H9 (cell line): ENCODE measurements at regions not wholly inside any gene's neighbourhood (a gene's known extent, or its start where the extent isn't known, plus 50 kb on each side); places are given as distances from the start of the nearest gene placed in this dataset.

Experiments used
- DNase-seq: peaks from one replicate; pipeline ENCODE4 v3.0.0-alpha.2; 2017
- H2AFZ ChIP-seq: one replicate; pipeline ENCODE4 v1.6.1; 2013; ENCODE audit warnings: mild to moderate bottlenecking, low read length, control low read depth, moderate library complexity
- H2AK5ac ChIP-seq: 2 replicates; pipeline ENCODE4 v1.6.1; 2013; ENCODE audit warnings: low read length, control low read depth, mixed read lengths; ENCODE audit not compliant: insufficient read length
- H2BK120ac ChIP-seq: one replicate; pipeline ENCODE4 v1.6.1; 2013; ENCODE audit warnings: low read depth, mild to moderate bottlenecking, low read length, control low read depth, inconsistent platforms; ENCODE audit not compliant: poor library complexity, severe bottlenecking
- H2BK12ac ChIP-seq: 2 replicates; pipeline ENCODE4 v1.6.1; 2013; ENCODE audit warnings: low read length, control low read depth, mixed read lengths, low read depth; ENCODE audit not compliant: insufficient read length
- H2BK15ac ChIP-seq: 2 replicates; pipeline ENCODE4 v1.6.1; 2013; ENCODE audit warnings: low read depth, low read length, control low read depth
- H2BK20ac ChIP-seq: one replicate; pipeline ENCODE4 v1.6.1; 2013; ENCODE audit warnings: low read depth, mild to moderate bottlenecking, low read length, control low read depth, inconsistent platforms; ENCODE audit not compliant: poor library complexity, severe bottlenecking
- H2BK5ac ChIP-seq: 2 replicates; pipeline ENCODE4 v1.6.1; 2013; ENCODE audit warnings: low read length, control low read depth, mixed read lengths; ENCODE audit not compliant: insufficient read length
- H3K14ac ChIP-seq: 2 replicates; pipeline ENCODE4 v1.6.1; 2013; ENCODE audit warnings: low read length, control low read depth; ENCODE audit not compliant: insufficient read depth
- H3K18ac ChIP-seq: 2 replicates; pipeline ENCODE4 v1.6.1; 2013; ENCODE audit warnings: low read depth, mild to moderate bottlenecking, mixed read lengths, low read length, control low read depth; ENCODE audit not compliant: insufficient read length
- H3K23ac ChIP-seq: 2 replicates; pipeline ENCODE4 v1.6.1; 2013; ENCODE audit warnings: low read length, control low read depth, mixed read lengths, low read depth; ENCODE audit not compliant: insufficient read length
- H3K23me2 ChIP-seq: 2 replicates; pipeline ENCODE4 v1.6.1; 2013; ENCODE audit warnings: low read depth, mild to moderate bottlenecking, mixed read lengths, low read length, control low read depth; ENCODE audit not compliant: insufficient read length, poor library complexity, severe bottlenecking
- H3K27ac ChIP-seq: 2 replicates; pipeline ENCODE4 v1.5.1; 2013; ENCODE audit warnings: low read length, control low read depth, mixed read lengths, low read depth; ENCODE audit not compliant: insufficient read length
- H3K27me3 ChIP-seq: 2 replicates; pipeline ENCODE4 v1.6.1; 2013; ENCODE audit warnings: low read length, control low read depth, inconsistent platforms; ENCODE audit not compliant: insufficient read depth
- H3K4ac ChIP-seq: 2 replicates; pipeline ENCODE4 v1.6.1; 2013; ENCODE audit warnings: low read depth, mild to moderate bottlenecking, control low read depth, inconsistent platforms, low read length, moderate library complexity
- H3K4me1 ChIP-seq: 2 replicates; pipeline ENCODE4 v1.6.1; 2013; ENCODE audit warnings: low read length, control low read depth, inconsistent platforms; ENCODE audit not compliant: insufficient read depth
- H3K4me2 ChIP-seq: 2 replicates; pipeline ENCODE4 v1.6.1; 2013; ENCODE audit warnings: low read length, control low read depth, mixed read lengths; ENCODE audit not compliant: insufficient read length, insufficient read depth
- H3K56ac ChIP-seq: 2 replicates; pipeline ENCODE4 v1.6.1; 2013; ENCODE audit warnings: low read depth, mild to moderate bottlenecking, mixed read lengths, low read length, control low read depth; ENCODE audit not compliant: insufficient read length
- H3K79me1 ChIP-seq: 2 replicates; pipeline ENCODE4 v1.6.1; 2013; ENCODE audit warnings: low read depth, mild to moderate bottlenecking, moderate library complexity, low read length, control low read depth, inconsistent platforms; ENCODE audit not compliant: insufficient read depth, poor library complexity, severe bottlenecking
- H3K79me2 ChIP-seq: 2 replicates; pipeline ENCODE4 v1.6.1; 2013; ENCODE audit warnings: low read length, control low read depth, inconsistent platforms; ENCODE audit not compliant: insufficient read depth
- H3K9ac ChIP-seq: 2 replicates; pipeline ENCODE4 v1.6.1; 2013; ENCODE audit warnings: low read length, control low read depth, mixed read lengths; ENCODE audit not compliant: insufficient read length; ENCODE audit errors: extremely low read depth
- H3K9me3 ChIP-seq: one replicate; pipeline ENCODE4 v1.6.1; 2013; ENCODE audit warnings: low read depth, low read length, inconsistent platforms; ENCODE audit not compliant: control insufficient read depth
- H3T11ph ChIP-seq: one replicate; pipeline ENCODE4 v1.6.1; 2013; ENCODE audit warnings: mild to moderate bottlenecking, low read length, control low read depth, inconsistent platforms
- H4K20me1 ChIP-seq: one replicate; pipeline ENCODE4 v1.6.1; 2013; ENCODE audit not compliant: control insufficient read depth, insufficient read length, insufficient read depth
- H4K5ac ChIP-seq: 2 replicates; pipeline ENCODE4 v1.6.1; 2013; ENCODE audit warnings: low read depth, mild to moderate bottlenecking, mixed read lengths, low read length, control low read depth; ENCODE audit not compliant: insufficient read length
- H4K8ac ChIP-seq: replicated peaks from 2 replicates; pipeline ENCODE4 v1.6.1; 2013; ENCODE audit warnings: low read length, control low read depth, mixed read lengths, low read depth; ENCODE audit not compliant: insufficient read length
- H4K91ac ChIP-seq: 2 replicates; pipeline ENCODE4 v1.6.1; 2013; ENCODE audit warnings: low read depth, mild to moderate bottlenecking, moderate library complexity, mixed read lengths, low read length, control low read depth; ENCODE audit not compliant: insufficient read length
- H3K27ac Mint-ChIP-seq, 3 experiments: 2 replicates in 2 of 3; 3 replicates in 1 of 3; pipeline ENCODE4 v1.8.0; 2020 to 2021; ENCODE audit warnings: mixed read lengths in 3 of 3, mild to moderate bottlenecking in 1 of 3, moderate library complexity in 1 of 3
- H3K27me3 Mint-ChIP-seq: 2 replicates; pipeline ENCODE4 v1.8.0; 2021; ENCODE audit warnings: low read depth, mild to moderate bottlenecking, moderate library complexity, mixed read lengths
- H3K36me3 Mint-ChIP-seq, 3 experiments: 2 replicates in 2 of 3; 3 replicates in 1 of 3; pipeline ENCODE4 v1.8.0; 2020 to 2021; ENCODE audit warnings: low read depth in 3 of 3, mixed read lengths in 3 of 3; ENCODE audit not compliant: insufficient read depth in 1 of 3
- H3K4me1 Mint-ChIP-seq, 2 experiments: 2 replicates each; pipeline ENCODE4 v1.8.0; 2020; ENCODE audit warnings: mixed read lengths in 2 of 2
- H3K4me3 Mint-ChIP-seq, 2 experiments: 2 replicates in 1 of 2; 3 replicates in 1 of 2; pipeline ENCODE4 v1.8.0; 2020 to 2021; ENCODE audit warnings: mild to moderate bottlenecking in 2 of 2, mixed read lengths in 2 of 2, moderate library complexity in 1 of 2
- H3K9me3 Mint-ChIP-seq, 2 experiments: 2 replicates in 1 of 2; 3 replicates in 1 of 2; pipeline ENCODE4 v1.8.0; 2020; ENCODE audit warnings: mild to moderate bottlenecking in 2 of 2, mixed read lengths in 2 of 2, moderate library complexity in 1 of 2
- CTCF ChIP-seq: fragments of 200-600 bp; sonication (generic); conservative IDR thresholded peaks from 3 replicates; pipeline ENCODE4 v1.8.0; 2021; ENCODE audit warnings: antibody characterized with exemption, mild to moderate bottlenecking
- WGBS: extraction: QIAGEN DNeasy Blood & Tissue Kit; methylation state at CpG from one replicate; pipeline ENCODE4 v1.1.7; 2013; ENCODE audit warnings: missing lambda C conversion rate, low lambda C conversion rate, mixed read lengths; ENCODE audit not compliant: insufficient read length; ENCODE audit errors: extremely low coverage; 5-methylcytosine and 5-hydroxymethylcytosine counted together

GRCh38 chr20:51262240-51262639, 239.3 kb upstream of the KCNG1 start:
- Histone ChIP-seq H3K9me3 (peaks cover 8% of the 10 kb centered on the region), H2BK12ac (no peak overlapping the region), H2BK20ac (no peak overlapping the region), H3K79me2 (no peaks in the 10 kb centered on the region), H4K8ac (no peak overlapping the region), H3K27ac (no peak overlapping the region), H3K9ac (no peak overlapping the region), H3K23ac (no peak overlapping the region), H2AK5ac (no peak overlapping the region), H3T11ph (no peak overlapping the region), H3K79me1 (no peaks in the 10 kb centered on the region), H3K4ac (no peak overlapping the region), H2AFZ (no peak overlapping the region), H4K5ac (no peak overlapping the region), H3K27me3 (no peaks in the 10 kb centered on the region), H3K18ac (no peak overlapping the region), H2BK5ac (no peak overlapping the region), H3K23me2 (no peaks in the 10 kb centered on the region), H3K14ac (no peak overlapping the region), H3K4me1 (peaks cover 6% of the 10 kb centered on the region; the same call in 1 of the 2 replicates), H4K91ac (no peak overlapping the region), H3K56ac (no peak overlapping the region), H3K4me2 (no peak overlapping the region), H2BK15ac (no peak overlapping the region), H2BK120ac (no peak overlapping the region), H4K20me1 (no peaks in the 10 kb centered on the region)
- DNase-seq: no peak
- Mint-ChIP-seq H3K27ac (no peak overlapping the region), H3K36me3 (peaks cover 13 to 24% (median 14%) of the 10 kb centered on the region in 3 experiments; a peak in 6 of 7 replicates), H3K4me1 (peaks cover 29 to 30% of the 10 kb centered on the region in 2 experiments), H3K27me3 (no peaks in the 10 kb centered on the region; the same call in 1 of the 2 replicates), H3K4me3 (no peak overlapping the region), H3K9me3 (peaks cover 25 to 26% of the 10 kb centered on the region in 2 experiments)
- WGBS: no CpG with 5 or more reads among the region's 9 CpGs
- no peak for TF ChIP-seq CTCF
